Lung (tissue), 11 donors: ENCODE measurements at regions not wholly inside any gene's neighbourhood (a gene's known extent, or its start where the extent isn't known, plus 50 kb on each side); places are given as distances from the start of the nearest gene placed in this dataset.

Experiments used
- ATAC-seq: fragments of 200-7000 bp; cut with Tn5 transposase; one replicate; pipeline ENCODE4 v1.9.1; 2020; ENCODE audit warnings: moderate number of reproducible peaks; ENCODE audit not compliant: insufficient read depth, low FRiP score
- DNase-seq, 3 donors: peaks; one replicate each; pipeline ENCODE4 v3.0.0-alpha.2; 2013 to 2017
- H3K27ac ChIP-seq, 2 donors: one replicate each; pipeline ENCODE4 v1.5.1; 2013; ENCODE audit warnings: mild to moderate bottlenecking in 2 of 2, moderate library complexity in 2 of 2, control low read depth in 1 of 2, inconsistent platforms in 1 of 2, low read depth in 1 of 2, low read length in 1 of 2
- H3K27me3 ChIP-seq, 3 donors: one replicate each; pipeline ENCODE4 v1.5.1; 2013; ENCODE audit warnings: low read length in 2 of 3; ENCODE audit not compliant: control insufficient read depth in 3 of 3, insufficient read depth in 3 of 3
- H3K36me3 ChIP-seq, 4 donors: one replicate each; pipeline ENCODE4 v1.5.1; 2013; ENCODE audit warnings: low read length in 4 of 4, mild to moderate bottlenecking in 1 of 4, moderate library complexity in 1 of 4; ENCODE audit not compliant: control insufficient read depth in 4 of 4, insufficient read depth in 4 of 4
- H3K4me1 ChIP-seq, 5 donors: one replicate each; pipeline ENCODE4 v1.5.1; 2013; ENCODE audit warnings: low read length in 5 of 5, mild to moderate bottlenecking in 2 of 5, moderate library complexity in 1 of 5; ENCODE audit not compliant: control insufficient read depth in 5 of 5, insufficient read depth in 5 of 5
- H3K4me3 ChIP-seq: one replicate; pipeline ENCODE4 v1.5.1; 2013; ENCODE audit warnings: mild to moderate bottlenecking, control low read depth, moderate library complexity
- H3K9ac ChIP-seq, 2 donors: one replicate each; pipeline ENCODE4 v1.5.1; 2013; ENCODE audit warnings: low read length in 2 of 2, control low read depth in 1 of 2; ENCODE audit not compliant: insufficient read depth in 1 of 2
- H3K9me3 ChIP-seq, 4 donors: one replicate each; pipeline ENCODE4 v1.5.1; 2013; ENCODE audit warnings: low read length in 3 of 4, mild to moderate bottlenecking in 1 of 4, moderate library complexity in 1 of 4; ENCODE audit not compliant: control insufficient read depth in 4 of 4, insufficient read depth in 3 of 4
- CTCF ChIP-seq: IDR thresholded peaks from 2 replicates; pipeline ENCODE4 v1.5.1; 2012; ENCODE audit warnings: mild to moderate bottlenecking; ENCODE audit errors: control extremely low read depth, extremely low read depth
- WGBS, 2 donors: extraction: QIAGEN DNeasy Blood & Tissue Kit; methylation state at CpG; one replicate each; pipeline ENCODE4 v1.1.7; 2013; 5-methylcytosine and 5-hydroxymethylcytosine counted together
- donor health status: control.
- donor health status: control.
- donor health status: Bipolar disorder and iron deficiency.
- donor health status: healthy.
- donor health status: DM: yes; HTN: yes; CAD: no.

GRCh38 chr12:68406134-68406576, 74.0 kb upstream of the MDM1 start:
- H3K4me1 ChIP-seq: peaks cover 8 to 25% (median 11%) of the 10 kb centered on the region in 5 donors
- WGBS, 2 donors: 7% methylated on average over 5 of the region's 5 CpGs
- no peak for TF ChIP-seq CTCF
- peak overlapping the region; percentile 14 to 83 for H3K27ac ChIP-seq
- peak; percentile 96 to 98 (median 97) for DNase-seq
- H3K9me3 ChIP-seq: no peaks in the 10 kb centered on the region
- H3K9ac ChIP-seq: no peak overlapping the region
- no peaks in the 10 kb centered on the region for H3K36me3 ChIP-seq
- H3K4me3 ChIP-seq: no peak overlapping the region
- peak; percentile 84 for ATAC-seq
- no peaks in the 10 kb centered on the region for H3K27me3 ChIP-seq

- no peak overlapping the region for H3K27ac ChIP-seq
- no peaks in the 10 kb centered on the region for H3K9me3 ChIP-seq
- no peak for ATAC-seq
These were observed 74.7 kb upstream of the MDM1 start for GRCh38 chr12:68406911-68407310.

GRCh38 chr12:68410018-68410660, 78.0 kb upstream of the MDM1 start:
- Histone ChIP-seq H3K4me1 (peaks cover 8 to 18% (median 11%) of the 10 kb centered on the region in 5 donors), H3K9me3 (no peaks in the 10 kb centered on the region), H3K27ac (no peak overlapping the region), H3K9ac (no peak overlapping the region), H3K36me3 (no peaks in the 10 kb centered on the region), H3K27me3 (no peaks in the 10 kb centered on the region), H3K4me3 (no peak overlapping the region)
- WGBS, 2 donors: 74 to 79% methylated on average over 11 of the region's 11 CpGs
- DNase-seq (no peak), ATAC-seq (no peak)
- no peak for TF ChIP-seq CTCF

More at GRCh38 chr12:68406911-68407310, 74.7 kb upstream of the MDM1 start:
- Histone ChIP-seq H3K9ac (no peak overlapping the region), H3K4me1 (peaks cover 8 to 25% (median 11%) of the 10 kb centered on the region in 5 donors), H3K4me3 (no peak overlapping the region), H3K27me3 (no peaks in the 10 kb centered on the region), H3K36me3 (no peaks in the 10 kb centered on the region)
- no peak for TF ChIP-seq CTCF
- DNase-seq: no peak
- 38 to 66% methylated on average over 4 of the region's 4 CpGs for WGBS, 2 donors

GRCh38 chr12:68411371-68411770, 79.2 kb upstream of the MDM1 start:
- ATAC-seq (no peak), DNase-seq (no peak)
- Histone ChIP-seq H3K4me3 (no peak overlapping the region), H3K36me3 (no peaks in the 10 kb centered on the region), H3K9ac (no peak overlapping the region), H3K27me3 (no peaks in the 10 kb centered on the region), H3K9me3 (no peaks in the 10 kb centered on the region), H3K27ac (no peak overlapping the region), H3K4me1 (peaks cover 0 to 6% (median 3%) of the 10 kb centered on the region in 5 donors)
- 82 to 89% methylated on average over 9 of the region's 9 CpGs for WGBS, 2 donors
- no peak for TF ChIP-seq CTCF
